ENCODE measurements at regions not wholly inside any gene's neighbourhood (a gene's known extent, or its start where the extent isn't known, plus 50 kb on each side); places are given as distances from the start of the nearest gene placed in this dataset.

- DNase-seq: no peak
Measured at GRCh38 chr16:86430814-86431213, 79.5 kb upstream of the FOXF1 start.

DNA sequence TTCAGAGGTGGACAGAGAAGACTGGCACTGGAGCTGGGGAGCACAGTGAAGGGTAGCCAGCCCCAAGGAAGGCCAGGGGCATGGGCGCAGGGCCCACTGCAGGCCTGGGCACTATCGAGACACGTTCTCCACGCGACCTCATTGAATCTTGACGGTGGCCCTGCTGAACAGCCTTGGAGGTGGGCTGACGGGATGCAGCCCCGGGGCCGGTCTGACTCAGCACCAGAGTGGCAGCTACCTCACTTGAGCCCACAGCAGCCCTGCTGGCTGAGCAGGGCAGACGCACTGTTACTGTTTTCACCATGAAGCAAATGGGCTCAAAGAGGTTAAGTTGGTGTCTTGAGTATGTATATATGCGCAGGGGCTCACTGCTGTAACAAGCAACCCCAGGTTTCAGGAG is 78.8 kb upstream of the FOXF1 start:
- no peak for DNase-seq

- DNase-seq: no peak
Measured at GRCh38 chr16:86432048-86432447, 78.3 kb upstream of the FOXF1 start.

DNA sequence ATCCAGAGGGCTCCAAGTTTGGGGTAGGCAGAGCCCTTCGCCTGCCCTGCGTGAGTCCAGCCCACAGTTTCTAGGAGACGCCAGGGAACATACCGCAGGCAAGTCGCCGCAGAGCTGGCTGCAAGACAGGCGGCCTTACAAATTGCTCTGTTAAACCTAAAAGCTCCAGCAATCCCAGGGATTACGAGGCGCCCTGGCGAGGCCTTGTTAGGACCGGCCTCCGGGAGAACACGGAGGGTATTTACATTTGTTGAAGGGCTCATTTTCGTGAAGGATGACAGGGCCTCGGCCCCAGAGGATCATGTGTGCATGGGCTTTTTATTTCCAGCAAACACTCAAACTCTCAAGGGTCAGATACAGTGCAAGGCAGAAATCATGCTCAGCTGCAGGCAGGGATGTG is 77.6 kb upstream of the FOXF1 start:
- DNase-seq: no peak

DNA sequence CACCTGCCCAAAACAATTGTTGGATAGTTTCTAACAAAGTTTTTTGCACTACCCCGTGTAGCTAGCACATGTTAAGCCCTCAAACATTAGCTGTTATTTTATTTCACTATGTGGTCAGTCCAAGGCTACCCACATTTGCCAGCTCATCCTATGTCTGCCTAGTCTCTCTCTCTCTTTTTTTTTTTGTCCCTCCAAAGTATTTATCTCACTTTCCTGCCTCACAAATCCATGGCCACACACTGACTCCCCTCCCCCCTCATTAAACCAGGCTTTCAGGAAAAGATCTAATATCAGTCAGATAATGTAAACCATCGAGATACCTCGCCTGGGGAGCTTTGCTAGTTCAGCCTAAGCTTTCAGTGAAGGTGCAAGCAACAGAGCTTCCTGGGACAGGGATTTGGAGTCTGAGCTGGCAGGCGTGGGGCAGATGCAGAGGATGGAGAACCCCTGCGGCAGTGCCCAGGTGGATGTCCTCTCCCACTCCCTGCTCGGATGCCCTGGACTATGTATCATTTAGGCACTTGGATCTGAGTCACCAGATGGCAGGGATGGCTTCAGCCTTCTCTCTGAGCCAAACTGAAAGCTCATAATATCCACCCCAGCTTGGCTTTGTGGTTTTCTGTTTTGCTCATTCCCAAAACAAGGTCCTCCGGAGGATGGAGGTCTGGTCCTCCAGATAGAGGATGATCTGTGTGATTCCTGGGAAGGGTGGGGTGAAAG is 73.7 kb upstream of the FOXF1 start:
- no peak for DNase-seq

- DNase-seq: no peak
Measured at GRCh38 chr16:86437348-86437747, 73.0 kb upstream of the FOXF1 start.

DNA sequence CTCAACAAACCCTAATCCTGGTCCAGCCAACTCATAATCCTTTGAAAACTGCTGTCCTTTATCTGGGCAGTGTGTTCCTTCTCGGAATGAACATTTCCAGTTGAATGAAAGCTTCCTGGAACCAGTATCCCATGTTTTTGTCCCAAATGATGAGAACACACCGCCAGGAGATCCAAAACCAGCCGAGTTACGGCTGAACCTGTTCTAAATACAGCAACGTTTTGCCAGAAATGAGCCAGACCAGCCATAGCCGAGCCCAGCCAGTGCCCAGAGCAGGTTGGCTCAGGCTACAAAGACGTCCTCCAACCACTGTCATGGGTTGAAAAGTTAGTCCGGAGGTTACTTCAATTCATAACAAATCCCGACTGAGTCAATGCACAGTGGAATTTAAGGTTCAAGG is 67.6 kb upstream of the FOXF1 start:
- no peak for DNase-seq

DNA sequence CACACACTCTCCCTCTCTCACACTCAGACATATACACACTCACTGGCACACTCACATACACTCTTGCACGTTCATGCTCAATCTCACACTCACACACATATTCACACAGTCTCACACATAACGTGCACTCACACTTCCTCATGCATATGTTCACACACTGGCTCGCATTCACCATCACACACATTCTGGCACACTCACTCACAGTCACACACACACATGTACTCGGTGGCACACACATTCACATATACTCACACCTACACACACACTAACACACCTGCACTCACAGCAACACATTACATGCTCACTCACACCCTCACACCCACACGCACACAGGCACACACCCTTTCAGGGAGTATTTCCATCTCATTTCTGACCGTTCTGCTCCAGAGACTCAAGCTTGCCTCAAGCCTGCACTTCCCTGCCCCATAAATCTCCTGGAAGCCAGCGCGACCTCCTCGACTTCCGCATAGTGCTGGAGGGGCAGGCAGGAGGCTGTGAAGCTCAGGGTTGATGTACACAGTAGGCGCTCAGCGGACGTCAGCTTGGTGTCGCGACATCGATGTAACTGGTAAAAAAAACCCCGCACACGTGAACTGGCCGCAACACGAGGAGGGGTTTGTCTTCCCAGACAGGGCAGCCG is 66.7 kb upstream of the FOXF1 start:
- no peak for DNase-seq

GRCh38 chr16:86444261-86444660 is 66.1 kb upstream of the FOXF1 start:
- DNase-seq: no peak

DNA sequence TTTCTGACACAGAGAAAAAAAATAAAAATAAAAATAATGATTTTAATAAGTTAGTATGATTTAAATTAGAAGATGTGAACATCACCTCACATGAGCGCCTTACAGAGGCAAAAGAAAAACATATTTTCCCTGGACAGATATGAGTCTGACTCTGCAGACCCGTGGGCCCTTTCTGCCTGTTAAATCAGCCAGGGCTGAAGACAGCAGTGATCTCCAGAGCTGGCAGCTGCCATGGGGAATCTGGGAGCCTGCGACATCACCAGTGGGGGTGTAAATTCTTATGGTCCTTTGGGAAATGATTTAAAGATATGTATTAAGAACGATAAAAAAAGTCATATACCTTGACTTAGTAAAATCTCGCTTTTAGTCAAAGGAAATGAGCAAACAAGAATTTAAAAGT is 65.7 kb upstream of the FOXF1 start:
- no peak for DNase-seq

DNA sequence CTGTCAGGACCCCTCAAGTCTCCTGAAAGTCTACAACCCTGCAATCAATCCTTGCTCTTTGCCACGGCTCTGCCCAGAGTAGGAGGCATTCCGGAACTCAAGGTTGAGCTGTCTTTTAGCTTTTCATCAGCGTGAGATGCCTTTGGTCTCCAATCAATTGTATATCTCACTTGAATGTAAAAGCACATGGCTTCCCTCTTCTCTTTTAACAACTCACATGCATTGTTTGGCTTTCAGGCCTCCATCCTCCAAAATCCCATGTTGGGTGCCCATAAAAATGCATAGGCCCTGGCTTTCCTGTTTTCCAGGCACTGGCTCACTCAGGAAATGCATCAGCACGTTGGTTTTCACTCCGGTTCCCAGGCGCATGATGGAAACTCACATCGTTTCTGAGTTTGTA is 64.0 kb upstream of the FOXF1 start:
- no peak for DNase-seq

GRCh38 chr16:86447228-86447627 is 63.1 kb upstream of the FOXF1 start:
- DNase-seq: no peak

- DNase-seq: no peak
Measured at GRCh38 chr16:86448306-86448890, 61.9 kb upstream of the FOXF1 start.

GRCh38 chr16:86449446-86450095 is 60.8 kb upstream of the FOXF1 start:
- DNase-seq: no peak

- no peak for DNase-seq
Measured at GRCh38 chr16:86450691-86451090, 59.6 kb upstream of the FOXF1 start.

DNA sequence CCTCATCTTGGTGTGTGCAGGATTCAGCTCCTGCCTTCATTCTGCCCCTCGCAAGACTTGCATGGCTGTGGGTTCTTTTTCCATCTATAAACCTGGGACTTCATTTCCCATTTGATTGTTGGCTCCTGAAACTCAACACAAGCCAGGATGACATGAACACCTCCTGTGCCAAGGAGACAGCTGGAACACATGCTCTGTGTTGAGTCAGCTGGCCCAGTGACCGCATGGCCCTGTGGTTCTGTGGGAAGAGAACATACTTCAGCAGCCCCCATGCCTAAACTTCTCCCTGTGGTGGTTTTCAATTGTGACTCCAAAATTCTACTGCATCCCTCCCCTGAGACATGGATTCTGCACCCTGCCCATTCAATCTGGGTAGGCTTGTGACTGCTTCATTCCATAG is 57.9 kb upstream of the FOXF1 start:
- DNase-seq: no peak

GRCh38 chr16:86455116-86455515 is 55.2 kb upstream of the FOXF1 start:
- no peak for DNase-seq

DNA sequence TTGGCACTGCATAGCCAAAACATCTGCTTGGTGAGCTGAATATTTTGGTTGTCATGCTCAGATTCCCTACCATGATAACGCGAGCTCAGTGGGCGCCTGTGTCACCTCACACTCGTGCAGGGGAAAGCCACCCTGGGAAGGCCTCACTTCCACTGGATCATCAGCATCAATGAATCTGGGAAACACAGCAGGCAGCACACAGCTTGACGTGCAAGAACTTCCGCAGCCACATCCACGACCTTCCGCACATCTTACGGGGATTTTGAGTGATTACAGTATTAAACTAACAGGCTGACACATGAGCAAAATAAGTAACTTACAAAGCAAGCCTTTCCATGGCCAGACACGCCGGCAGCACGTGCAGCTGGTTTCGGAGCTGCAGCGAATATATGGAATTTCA is 54.7 kb upstream of the FOXF1 start:
- no peak for DNase-seq

- DNase-seq: no peak
Measured at GRCh38 chr16:86457501-86458148, 52.7 kb upstream of the FOXF1 start.

GRCh38 chr16:86458149-86458777 is 52.1 kb upstream of the FOXF1 start:
- no peak for DNase-seq

DNA sequence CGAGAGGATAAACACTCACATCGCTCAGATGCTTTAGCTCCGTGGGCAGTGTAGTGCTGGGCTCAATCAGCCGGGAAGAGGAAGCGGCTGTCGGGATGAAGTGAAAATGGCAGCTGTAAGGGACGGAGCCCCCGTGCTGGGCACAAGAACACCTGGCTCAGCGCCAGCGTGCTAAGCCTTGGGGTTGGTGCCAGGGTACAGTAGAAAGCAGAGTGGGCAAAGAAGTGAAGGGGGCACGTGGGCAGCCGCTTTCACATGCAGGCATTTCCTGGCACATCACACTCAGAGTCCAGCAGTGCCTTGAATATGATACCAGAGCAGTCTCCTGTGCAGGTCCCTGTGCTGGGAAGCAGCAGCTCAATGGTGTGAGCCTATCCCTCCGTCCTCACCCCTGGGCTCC is 51.1 kb upstream of the FOXF1 start:
- DNase-seq: no peak

All from activated T-cell treated with anti-CD3 and anti-CD28 coated beads, Interleukin-2, amount 50 U/mL, for 48 hours (primary cell).